ENCODE measurements at regions not wholly inside any gene's neighbourhood (a gene's known extent, or its start where the extent isn't known, plus 50 kb on each side); places are given as distances from the start of the nearest gene placed in this dataset.

- H3K4me3 ChIP-seq (ENCODE audit: low read depth, low read length): no peak overlapping the region
- no peak for DNase-seq (ENCODE audit: low read depth)
These were observed 143.3 kb upstream of the LHX1 start for GRCh38 chr17:36793976-36794375.

- DNase-seq (ENCODE audit: low read depth): no peak
- H3K4me3 ChIP-seq (ENCODE audit: low read depth, low read length): no peak overlapping the region
These were observed 129.6 kb upstream of the LHX1 start for GRCh38 chr17:36807496-36808179.

- H3K4me3 ChIP-seq (ENCODE audit: low read depth, low read length): peak overlapping the region; percentile 7
- no peak for DNase-seq (ENCODE audit: low read depth)
These were observed 129.1 kb upstream of the LHX1 start for GRCh38 chr17:36808180-36808661.

- no peak overlapping the region for H3K4me3 ChIP-seq (ENCODE audit: low read depth, low read length)
- DNase-seq (ENCODE audit: low read depth): no peak
These were observed 124.5 kb upstream of the LHX1 start for GRCh38 chr17:36812762-36813161.

GRCh38 chr17:36813357-36813756, 123.9 kb upstream of the LHX1 start:
- H3K4me3 ChIP-seq (ENCODE audit: low read depth, low read length): no peak overlapping the region
- DNase-seq (ENCODE audit: low read depth): no peak

- no peak overlapping the region for H3K4me3 ChIP-seq (ENCODE audit: low read depth, low read length)
- no peak for DNase-seq (ENCODE audit: low read depth)
These were observed 123.2 kb upstream of the LHX1 start for GRCh38 chr17:36813957-36814563.

- no peak overlapping the region for H3K4me3 ChIP-seq (ENCODE audit: low read depth, low read length)
- no peak for DNase-seq (ENCODE audit: low read depth)
These were observed 122.3 kb upstream of the LHX1 start for GRCh38 chr17:36814958-36815357.

- no peak overlapping the region for H3K4me3 ChIP-seq (ENCODE audit: low read depth, low read length)
- DNase-seq (ENCODE audit: low read depth): no peak
These were observed 120.9 kb upstream of the LHX1 start for GRCh38 chr17:36816214-36816906.

- DNase-seq (ENCODE audit: low read depth): no peak
- no peak overlapping the region for H3K4me3 ChIP-seq (ENCODE audit: low read depth, low read length)
These were observed 120.4 kb upstream of the LHX1 start for GRCh38 chr17:36816907-36817288.

- no peak for DNase-seq (ENCODE audit: low read depth)
- H3K4me3 ChIP-seq (ENCODE audit: low read depth, low read length): no peak overlapping the region
These were observed 119.7 kb upstream of the LHX1 start for GRCh38 chr17:36817483-36818048.

GRCh38 chr17:36818134-36818825, 119.0 kb upstream of the LHX1 start:
- DNase-seq (ENCODE audit: low read depth): no peak
- H3K4me3 ChIP-seq (ENCODE audit: low read depth, low read length): no peak overlapping the region

GRCh38 chr17:36823850-36824677, 113.2 kb upstream of the LHX1 start:
- H3K4me3 ChIP-seq (ENCODE audit: low read depth, low read length): no peak overlapping the region
- no peak for DNase-seq (ENCODE audit: low read depth)

GRCh38 chr17:36824678-36825101, 112.6 kb upstream of the LHX1 start:
- no peak overlapping the region for H3K4me3 ChIP-seq (ENCODE audit: low read depth, low read length)
- DNase-seq (ENCODE audit: low read depth): no peak

- H3K4me3 ChIP-seq (ENCODE audit: low read depth, low read length): no peak overlapping the region
- no peak for DNase-seq (ENCODE audit: low read depth)
These were observed 112.2 kb upstream of the LHX1 start for GRCh38 chr17:36825113-36825512.

- H3K4me3 ChIP-seq (ENCODE audit: low read depth, low read length): no peak overlapping the region
- DNase-seq (ENCODE audit: low read depth): no peak
These were observed 111.8 kb upstream of the LHX1 start for GRCh38 chr17:36825521-36825920.

GRCh38 chr17:36825951-36826350, 111.3 kb upstream of the LHX1 start:
- DNase-seq (ENCODE audit: low read depth): no peak
- no peak overlapping the region for H3K4me3 ChIP-seq (ENCODE audit: low read depth, low read length)

- DNase-seq (ENCODE audit: low read depth): no peak
- no peak overlapping the region for H3K4me3 ChIP-seq (ENCODE audit: low read depth, low read length)
These were observed 110.2 kb upstream of the LHX1 start for GRCh38 chr17:36827081-36827480.

GRCh38 chr17:36829676-36830075, 107.6 kb upstream of the LHX1 start:
- H3K4me3 ChIP-seq (ENCODE audit: low read depth, low read length): no peak overlapping the region
- no peak for DNase-seq (ENCODE audit: low read depth)

GRCh38 chr17:36833279-36833678, 104.0 kb upstream of the LHX1 start:
- DNase-seq (ENCODE audit: low read depth): no peak
- H3K4me3 ChIP-seq (ENCODE audit: low read depth, low read length): no peak overlapping the region
